Osteoblast (primary cell): ENCODE measurements at regions not wholly inside any gene's neighbourhood (a gene's known extent, or its start where the extent isn't known, plus 50 kb on each side); places are given as distances from the start of the nearest gene placed in this dataset.

Experiments
- DNase-seq: peaks from one replicate; pipeline ENCODE4 v3.0.0; 2011; ENCODE audit warnings: low spot score, mixed read lengths; ENCODE audit not compliant: insufficient read length; ENCODE audit errors: missing footprints
- H2AFZ ChIP-seq: 2 replicates; pipeline ENCODE4 v1.6.0; 2011; ENCODE audit warnings: mild to moderate bottlenecking, low read length
- H3K27ac ChIP-seq: 2 replicates; pipeline ENCODE4 v1.5.1; 2011; ENCODE audit warnings: mild to moderate bottlenecking, low read depth, low read length, moderate library complexity
- H3K27me3 ChIP-seq: 2 replicates; pipeline ENCODE4 v1.6.0; 2012; ENCODE audit warnings: mild to moderate bottlenecking, control low read depth, inconsistent platforms, low read length, moderate library complexity; ENCODE audit not compliant: insufficient read depth
- H3K36me3 ChIP-seq: 2 replicates; pipeline ENCODE4 v1.5.1; 2011; ENCODE audit warnings: mild to moderate bottlenecking, low read length, control low read depth, moderate library complexity; ENCODE audit not compliant: insufficient read depth
- H3K4me1 ChIP-seq: 2 replicates; pipeline ENCODE4 v1.5.1; 2011; ENCODE audit warnings: mild to moderate bottlenecking, low read length, control low read depth, moderate library complexity; ENCODE audit not compliant: insufficient read depth
- H3K4me2 ChIP-seq: 2 replicates; pipeline ENCODE4 v1.6.0; 2011; ENCODE audit warnings: mild to moderate bottlenecking, low read length; ENCODE audit not compliant: insufficient read depth
- H3K4me3 ChIP-seq: fragments of 200-600 bp; sonication (generic); 3 replicates; pipeline ENCODE4 v1.5.1; 2012; ENCODE audit warnings: mild to moderate bottlenecking, low read length, inconsistent platforms; ENCODE audit not compliant: insufficient read depth
- H3K79me2 ChIP-seq: 2 replicates; pipeline ENCODE4 v1.6.0; 2012; ENCODE audit warnings: mild to moderate bottlenecking, low read length, control low read depth, inconsistent platforms; ENCODE audit not compliant: insufficient read depth
- H3K9me3 ChIP-seq: 2 replicates; pipeline ENCODE4 v1.5.1; 2011; ENCODE audit warnings: low read depth, low read length, control low read depth
- H4K20me1 ChIP-seq: 2 replicates; pipeline ENCODE4 v1.6.0; 2012; ENCODE audit warnings: mild to moderate bottlenecking, low read length, control low read depth; ENCODE audit not compliant: insufficient read depth
- CTCF ChIP-seq: IDR thresholded peaks from 2 replicates; pipeline ENCODE4 v1.5.1; 2011; ENCODE audit warnings: mild to moderate bottlenecking, low read depth, low read length, moderate library complexity; ENCODE audit errors: extremely low read depth

- no peaks in the 10 kb centered on the region for H3K27me3 ChIP-seq
- no peaks in the 10 kb centered on the region for H3K9me3 ChIP-seq
- no peak overlapping the region for H2AFZ ChIP-seq
- no peaks in the 10 kb centered on the region for H3K79me2 ChIP-seq
- no peaks in the 10 kb centered on the region for H3K36me3 ChIP-seq
- no peak for DNase-seq
- TF ChIP-seq CTCF, result no peak
- H3K4me3 ChIP-seq, result no peak overlapping the region
- H3K27ac ChIP-seq, result no peak overlapping the region
- H4K20me1 ChIP-seq, result no peaks in the 10 kb centered on the region
- no peaks in the 10 kb centered on the region for H3K4me1 ChIP-seq
- no peak overlapping the region for H3K4me2 ChIP-seq
Observed at GRCh38 chr2:8379128-8379527, 302.7 kb upstream of the ID2 start.

GRCh38 chr2:8379549-8379948, 302.3 kb upstream of the ID2 start:
- no peak for DNase-seq
- no peak overlapping the region for H3K4me2 ChIP-seq
- TF ChIP-seq CTCF, result no peak
- no peaks in the 10 kb centered on the region for H3K4me1 ChIP-seq
- no peak overlapping the region for H2AFZ ChIP-seq
- H3K27ac ChIP-seq, result no peak overlapping the region
- no peaks in the 10 kb centered on the region for H3K36me3 ChIP-seq
- no peaks in the 10 kb centered on the region for H3K79me2 ChIP-seq
- no peaks in the 10 kb centered on the region for H3K27me3 ChIP-seq
- no peaks in the 10 kb centered on the region for H3K9me3 ChIP-seq
- H3K4me3 ChIP-seq, result no peak overlapping the region
- H4K20me1 ChIP-seq, result no peaks in the 10 kb centered on the region

- TF ChIP-seq CTCF, result no peak
- H2AFZ ChIP-seq, result no peak overlapping the region
Observed at GRCh38 chr2:8380026-8380425, 301.8 kb upstream of the ID2 start.

GRCh38 chr2:8380566-8380965, 301.3 kb upstream of the ID2 start:
- Histone ChIP-seq H3K36me3 (no peaks in the 10 kb centered on the region), H4K20me1 (no peaks in the 10 kb centered on the region), H3K4me1 (no peaks in the 10 kb centered on the region), H2AFZ (no peak overlapping the region), H3K4me3 (no peak overlapping the region), H3K27ac (no peak overlapping the region), H3K79me2 (no peaks in the 10 kb centered on the region), H3K9me3 (no peaks in the 10 kb centered on the region), H3K4me2 (no peak overlapping the region), H3K27me3 (no peaks in the 10 kb centered on the region)
- DNase-seq, result no peak
- no peak for TF ChIP-seq CTCF

More at GRCh38 chr2:8380026-8380425, 301.8 kb upstream of the ID2 start:
- no peak overlapping the region for H3K4me2 ChIP-seq
- H3K9me3 ChIP-seq, result no peaks in the 10 kb centered on the region
- no peaks in the 10 kb centered on the region for H3K79me2 ChIP-seq
- no peaks in the 10 kb centered on the region for H3K4me1 ChIP-seq
- no peaks in the 10 kb centered on the region for H3K27me3 ChIP-seq
- H3K4me3 ChIP-seq, result no peak overlapping the region
- H3K27ac ChIP-seq, result no peak overlapping the region
- no peak for DNase-seq
- no peaks in the 10 kb centered on the region for H3K36me3 ChIP-seq
- H4K20me1 ChIP-seq, result no peaks in the 10 kb centered on the region
